Keratinocyte (primary cell): ENCODE measurements at regions not wholly inside any gene's neighbourhood (a gene's known extent, or its start where the extent isn't known, plus 50 kb on each side); places are given as distances from the start of the nearest gene placed in this dataset.

Source experiments
- DNase-seq: peaks from one replicate; pipeline ENCODE4 v3.0.0-alpha.2; 2011; ENCODE audit warnings: low read depth, missing footprints, low spot score
- FAIRE-seq: peaks from 2 replicates; lab custom pipeline; 2011; peaks lifted over from hg19 to GRCh38; lab: Jason Lieb, UNC
- H2AFZ ChIP-seq: 2 replicates; pipeline ENCODE4 v1.6.0; 2012; ENCODE audit warnings: low read length, control low read depth, inconsistent platforms; ENCODE audit not compliant: control insufficient read depth
- H3K27ac ChIP-seq: 2 replicates; pipeline ENCODE4 v1.5.1; 2011; ENCODE audit warnings: low read length; ENCODE audit not compliant: control insufficient read depth, insufficient read depth
- H3K27me3 ChIP-seq: 3 replicates; pipeline ENCODE4 v1.6.0; 2011; ENCODE audit warnings: low read length; ENCODE audit not compliant: control insufficient read depth, insufficient read depth; ENCODE audit errors: extremely low read depth
- H3K36me3 ChIP-seq, 2 experiments: 2 replicates in 1 of 2; 3 replicates in 1 of 2; pipeline ENCODE4 v1.5.1; 2011; ENCODE audit warnings: low read length in 2 of 2, mild to moderate bottlenecking in 1 of 2; ENCODE audit not compliant: control insufficient read depth in 2 of 2, insufficient read depth in 2 of 2; ENCODE audit errors: extremely low read depth in 1 of 2
- H3K4me1 ChIP-seq: 3 replicates; pipeline ENCODE4 v1.5.1; 2011; ENCODE audit warnings: low read length; ENCODE audit not compliant: control insufficient read depth, insufficient read depth; ENCODE audit errors: extremely low read depth
- H3K4me2 ChIP-seq: 3 replicates; pipeline ENCODE4 v1.6.0; 2011; ENCODE audit warnings: low read depth, low read length; ENCODE audit not compliant: control insufficient read depth, insufficient read depth; ENCODE audit errors: extremely low read depth
- H3K4me3 ChIP-seq, 3 experiments: fragments of 200-600 bp in 1 of 3; sonication (generic) in 1 of 3; 2 replicates in 2 of 3; 3 replicates in 1 of 3; pipeline ENCODE4 v1.5.1; 2011 to 2016; ENCODE audit warnings: low read length in 3 of 3, mild to moderate bottlenecking in 3 of 3, control low read depth in 2 of 3, inconsistent platforms in 1 of 3, low read depth in 1 of 3, mixed read lengths in 1 of 3, mixed run types in 1 of 3, moderate library complexity in 1 of 3; ENCODE audit not compliant: control insufficient read depth in 2 of 3, insufficient read depth in 2 of 3; ENCODE audit errors: extremely low read depth in 1 of 3
- H3K79me2 ChIP-seq: 2 replicates; pipeline ENCODE4 v1.6.0; 2012; ENCODE audit warnings: low read length; ENCODE audit not compliant: control insufficient read depth, insufficient read depth
- H3K9ac ChIP-seq: 3 replicates; pipeline ENCODE4 v1.6.0; 2011; ENCODE audit warnings: low read length; ENCODE audit not compliant: control insufficient read depth, insufficient read depth; ENCODE audit errors: extremely low read depth
- H3K9me1 ChIP-seq: 3 replicates; pipeline ENCODE4 v1.6.0; 2011; ENCODE audit warnings: low read length; ENCODE audit not compliant: control insufficient read depth, insufficient read depth; ENCODE audit errors: extremely low read depth
- H3K9me3 ChIP-seq: 2 replicates; pipeline ENCODE4 v1.5.1; 2012; ENCODE audit warnings: low read depth, low read length; ENCODE audit not compliant: control insufficient read depth
- H4K20me1 ChIP-seq: 3 replicates; pipeline ENCODE4 v1.6.0; 2011; ENCODE audit warnings: low read length; ENCODE audit not compliant: control insufficient read depth, insufficient read depth; ENCODE audit errors: extremely low read depth
- EZH2 ChIP-seq: IDR thresholded peaks from one replicate; pipeline ENCODE4 v1.6.1; 2012; ENCODE audit warnings: inconsistent platforms, mild to moderate bottlenecking, low read length, moderate library complexity
- dilution Hi-C: fragments of 300-500 bp; cut with MboI; formaldehyde crosslinking; loops from one replicate; pipeline ENCODE4 v1.7.0; 2020; ENCODE audit warnings: low sequenced_read_pairs; ENCODE audit not compliant: extremely low pct_ligation_motif_present
- TF ChIP-seq, protein P1 (sequence below), 3 experiments: IDR thresholded peaks in 1 of 3; conservative IDR thresholded peaks in 1 of 3; optimal IDR thresholded peaks in 1 of 3; 2 replicates in 2 of 3; 3 replicates in 1 of 3; pipeline versions ENCODE3 to v1.5.1; 2011; ENCODE audit warnings: low read length in 3 of 3, mild to moderate bottlenecking in 3 of 3, moderate library complexity in 2 of 3, control low read depth in 1 of 3, inconsistent platforms in 1 of 3; ENCODE audit not compliant: insufficient read depth in 2 of 3; ENCODE audit errors: extremely low read depth in 1 of 3

DNA sequence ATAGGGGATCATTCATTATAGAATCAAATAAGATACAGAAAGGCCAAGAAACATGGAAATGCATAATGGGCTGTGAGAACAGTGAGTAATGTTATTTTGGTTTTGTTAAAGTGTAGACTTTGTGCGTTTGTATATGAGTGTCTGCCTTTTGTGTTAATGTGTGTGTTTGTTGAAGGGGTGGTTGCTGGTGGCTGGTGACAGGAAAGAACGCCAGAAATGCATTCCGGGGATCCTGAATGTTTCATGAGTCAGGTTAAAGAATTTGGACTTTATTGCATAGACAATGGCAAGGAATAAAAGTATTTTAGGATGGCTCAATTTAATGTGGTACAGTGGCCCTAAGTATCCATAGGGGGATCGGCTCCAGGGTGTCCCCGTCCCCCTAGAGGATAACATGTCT, 1228.9 kb downstream of the PCDH7 start:
- no peaks in the 10 kb centered on the region for H4K20me1 ChIP-seq
- no peak overlapping the region for H3K4me2 ChIP-seq
- no peak for TF ChIP-seq EZH2
- TF ChIP-seq, protein P1, sequence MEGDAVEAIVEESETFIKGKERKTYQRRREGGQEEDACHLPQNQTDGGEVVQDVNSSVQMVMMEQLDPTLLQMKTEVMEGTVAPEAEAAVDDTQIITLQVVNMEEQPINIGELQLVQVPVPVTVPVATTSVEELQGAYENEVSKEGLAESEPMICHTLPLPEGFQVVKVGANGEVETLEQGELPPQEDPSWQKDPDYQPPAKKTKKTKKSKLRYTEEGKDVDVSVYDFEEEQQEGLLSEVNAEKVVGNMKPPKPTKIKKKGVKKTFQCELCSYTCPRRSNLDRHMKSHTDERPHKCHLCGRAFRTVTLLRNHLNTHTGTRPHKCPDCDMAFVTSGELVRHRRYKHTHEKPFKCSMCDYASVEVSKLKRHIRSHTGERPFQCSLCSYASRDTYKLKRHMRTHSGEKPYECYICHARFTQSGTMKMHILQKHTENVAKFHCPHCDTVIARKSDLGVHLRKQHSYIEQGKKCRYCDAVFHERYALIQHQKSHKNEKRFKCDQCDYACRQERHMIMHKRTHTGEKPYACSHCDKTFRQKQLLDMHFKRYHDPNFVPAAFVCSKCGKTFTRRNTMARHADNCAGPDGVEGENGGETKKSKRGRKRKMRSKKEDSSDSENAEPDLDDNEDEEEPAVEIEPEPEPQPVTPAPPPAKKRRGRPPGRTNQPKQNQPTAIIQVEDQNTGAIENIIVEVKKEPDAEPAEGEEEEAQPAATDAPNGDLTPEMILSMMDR (optimal IDR thresholded peaks at IDR 0.05 in 1 of 3, IDR thresholded peaks at IDR 0.05 in 1 of 3, conservative IDR thresholded peaks at IDR 0.05 in 1 of 3; ENCODE audit: extremely low read depth in 1 of 3, insufficient read depth in 2 of 3, low read length in 3 of 3): no peak
- H3K27ac ChIP-seq: no peak overlapping the region
- no peaks in the 10 kb centered on the region for H3K36me3 ChIP-seq
- no peaks in the 10 kb centered on the region for H3K79me2 ChIP-seq
- no peak overlapping the region for H3K9ac ChIP-seq
- no peaks in the 10 kb centered on the region for H3K9me1 ChIP-seq
- dilution Hi-C loops: no loop called here
- FAIRE-seq: no peak
- no peak overlapping the region for H3K4me3 ChIP-seq
- no peaks in the 10 kb centered on the region for H3K27me3 ChIP-seq
- no peak for DNase-seq
- H2AFZ ChIP-seq: no peak overlapping the region
- no peaks in the 10 kb centered on the region for H3K4me1 ChIP-seq
- no peaks in the 10 kb centered on the region for H3K9me3 ChIP-seq

DNA sequence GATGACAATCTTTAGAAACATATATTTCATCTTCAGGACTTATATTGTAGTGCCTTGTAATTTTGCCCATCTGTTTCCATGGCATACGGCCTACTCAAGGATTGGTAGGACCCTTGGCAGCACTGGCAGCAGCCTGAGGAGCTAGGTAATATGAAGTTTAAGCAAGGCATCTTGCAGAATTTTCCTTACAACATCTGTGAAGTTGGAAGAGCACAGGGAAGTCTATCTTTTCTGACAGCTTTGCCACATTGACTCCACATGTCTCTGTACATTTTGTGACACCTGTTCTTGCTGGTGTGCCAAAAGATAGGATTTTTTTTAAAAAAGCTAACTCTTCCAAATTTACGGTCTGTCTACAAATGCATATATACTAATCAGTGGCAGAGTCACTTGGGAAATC, 1235.2 kb downstream of the PCDH7 start:
- H3K4me2 ChIP-seq: no peak overlapping the region
- H3K27ac ChIP-seq: no peak overlapping the region
- no peak for FAIRE-seq
- no peaks in the 10 kb centered on the region for H3K9me1 ChIP-seq
- H3K79me2 ChIP-seq: no peaks in the 10 kb centered on the region
- H3K36me3 ChIP-seq: no peaks in the 10 kb centered on the region
- TF ChIP-seq EZH2: no peak
- TF ChIP-seq, protein P1 (optimal IDR thresholded peaks at IDR 0.05 in 1 of 3, IDR thresholded peaks at IDR 0.05 in 1 of 3, conservative IDR thresholded peaks at IDR 0.05 in 1 of 3; ENCODE audit: extremely low read depth in 1 of 3, insufficient read depth in 2 of 3, low read length in 3 of 3): no peak
- no peaks in the 10 kb centered on the region for H3K4me1 ChIP-seq
- H3K27me3 ChIP-seq: no peaks in the 10 kb centered on the region
- no peak overlapping the region for H2AFZ ChIP-seq
- H4K20me1 ChIP-seq: no peaks in the 10 kb centered on the region
- DNase-seq: no peak
- dilution Hi-C loops: no loop called here
- no peak overlapping the region for H3K4me3 ChIP-seq
- no peaks in the 10 kb centered on the region for H3K9me3 ChIP-seq
- H3K9ac ChIP-seq: no peak overlapping the region
